WERI-Rb-1 (cell line): ENCODE measurements at regions not wholly inside any gene's neighbourhood (a gene's known extent, or its start where the extent isn't known, plus 50 kb on each side); places are given as distances from the start of the nearest gene placed in this dataset.

ENCODE experiments used
- DNase-seq: peaks from one replicate; pipeline ENCODE4 v3.0.0-alpha.2; 2020
- H3K27ac ChIP-seq: fragments of 250-450 bp; sonication (Bioruptor Pico); 2 replicates; pipeline ENCODE4 v1.5.1; 2020; ENCODE audit warnings: mild to moderate bottlenecking, moderate library complexity
- H3K27me3 ChIP-seq: fragments of 250-450 bp; sonication (Bioruptor Pico); 2 replicates; pipeline ENCODE4 v1.5.1; 2021; ENCODE audit warnings: mild to moderate bottlenecking, low read depth, moderate library complexity; ENCODE audit not compliant: insufficient read depth, severe bottlenecking
- H3K36me3 ChIP-seq: fragments of 250-450 bp; sonication (Bioruptor Pico); 2 replicates; pipeline ENCODE4 v1.5.1; 2020; ENCODE audit warnings: mild to moderate bottlenecking, moderate library complexity
- H3K4me3 ChIP-seq: 2 replicates; pipeline ENCODE4 v1.5.1; 2011; ENCODE audit warnings: low read depth, mild to moderate bottlenecking, control low read depth, low read length
- H3K9me3 ChIP-seq: fragments of 250-450 bp; sonication (Bioruptor Pico); 2 replicates; pipeline ENCODE4 v1.5.1; 2021; ENCODE audit warnings: mild to moderate bottlenecking, moderate library complexity; ENCODE audit not compliant: severe bottlenecking
- TF ChIP-seq, protein P1 (sequence below): IDR thresholded peaks from 2 replicates; pipeline ENCODE4 v1.5.1; 2011; ENCODE audit warnings: low read depth, mild to moderate bottlenecking, control low read depth, inconsistent platforms, low read length

DNA sequence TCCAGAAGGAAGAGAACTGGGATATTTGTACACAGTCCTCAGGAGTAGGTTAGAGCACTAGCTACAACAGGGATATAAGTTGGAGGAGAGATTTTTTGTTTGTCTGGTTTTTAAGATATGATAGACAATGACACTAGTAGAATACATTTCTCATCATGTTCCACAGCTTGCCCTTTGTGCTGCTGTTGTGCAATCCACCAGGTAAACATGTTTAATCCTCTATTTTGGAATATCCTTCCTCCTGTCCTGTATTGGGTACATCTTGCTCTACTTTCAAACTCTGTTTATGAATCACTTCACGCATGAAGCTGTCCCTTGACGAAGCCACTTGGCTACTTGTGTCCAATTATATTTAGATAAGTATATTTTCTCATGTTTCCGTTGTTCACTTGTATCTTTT is 153.6 kb upstream of the TENT5A start:
- H3K27me3 ChIP-seq = no peaks in the 10 kb centered on the region
- TF ChIP-seq, protein P1, sequence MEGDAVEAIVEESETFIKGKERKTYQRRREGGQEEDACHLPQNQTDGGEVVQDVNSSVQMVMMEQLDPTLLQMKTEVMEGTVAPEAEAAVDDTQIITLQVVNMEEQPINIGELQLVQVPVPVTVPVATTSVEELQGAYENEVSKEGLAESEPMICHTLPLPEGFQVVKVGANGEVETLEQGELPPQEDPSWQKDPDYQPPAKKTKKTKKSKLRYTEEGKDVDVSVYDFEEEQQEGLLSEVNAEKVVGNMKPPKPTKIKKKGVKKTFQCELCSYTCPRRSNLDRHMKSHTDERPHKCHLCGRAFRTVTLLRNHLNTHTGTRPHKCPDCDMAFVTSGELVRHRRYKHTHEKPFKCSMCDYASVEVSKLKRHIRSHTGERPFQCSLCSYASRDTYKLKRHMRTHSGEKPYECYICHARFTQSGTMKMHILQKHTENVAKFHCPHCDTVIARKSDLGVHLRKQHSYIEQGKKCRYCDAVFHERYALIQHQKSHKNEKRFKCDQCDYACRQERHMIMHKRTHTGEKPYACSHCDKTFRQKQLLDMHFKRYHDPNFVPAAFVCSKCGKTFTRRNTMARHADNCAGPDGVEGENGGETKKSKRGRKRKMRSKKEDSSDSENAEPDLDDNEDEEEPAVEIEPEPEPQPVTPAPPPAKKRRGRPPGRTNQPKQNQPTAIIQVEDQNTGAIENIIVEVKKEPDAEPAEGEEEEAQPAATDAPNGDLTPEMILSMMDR = no peak
- DNase-seq = no peak
- H3K4me3 ChIP-seq = no peak overlapping the region
- H3K36me3 ChIP-seq = no peaks in the 10 kb centered on the region
- no peaks in the 10 kb centered on the region for H3K9me3 ChIP-seq
- no peak overlapping the region for H3K27ac ChIP-seq

DNA sequence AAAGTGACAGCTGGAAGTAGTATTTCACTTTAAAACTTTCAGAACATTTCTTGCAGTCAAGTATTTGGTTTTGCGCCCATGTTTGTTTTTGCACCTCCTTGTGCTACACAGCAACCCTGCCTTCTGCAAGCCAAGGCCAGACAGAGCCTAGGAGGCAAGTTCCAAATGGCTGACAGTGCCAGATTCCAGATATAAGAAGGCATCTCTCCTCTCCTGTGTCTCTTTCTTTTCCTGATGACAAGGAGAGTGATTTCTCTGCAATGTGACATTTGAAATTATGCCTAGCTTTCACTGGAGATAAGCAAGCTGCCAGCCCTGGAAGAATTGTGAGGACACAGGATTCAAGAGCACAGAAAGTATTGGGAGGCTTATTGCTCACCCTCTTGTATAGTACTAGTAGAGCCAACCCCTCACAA is 149.1 kb upstream of the TENT5A start:
- no peak overlapping the region for H3K4me3 ChIP-seq

DNA sequence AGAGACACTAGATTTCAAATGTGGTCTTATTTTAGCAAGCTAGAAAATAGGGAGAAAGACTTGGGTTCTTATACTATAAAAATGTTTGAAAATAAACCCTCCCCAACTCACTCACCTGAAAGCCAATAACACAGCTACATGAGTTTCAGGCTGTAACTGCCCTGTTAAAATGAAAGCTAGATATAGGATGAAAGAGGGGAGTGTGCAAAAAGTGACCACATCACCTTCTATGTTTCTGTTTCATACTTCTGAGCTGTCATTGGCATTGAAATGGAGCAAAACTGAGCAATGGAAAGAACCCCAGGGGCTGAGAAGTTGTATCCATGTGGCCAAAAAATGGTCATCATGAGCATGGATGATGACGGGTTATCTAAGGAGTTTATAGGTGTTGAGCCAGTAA is 148.1 kb upstream of the TENT5A start:
- TF ChIP-seq, protein P1 = no peak
- Histone ChIP-seq H3K4me3 (no peak overlapping the region), H3K9me3 (no peaks in the 10 kb centered on the region), H3K36me3 (no peaks in the 10 kb centered on the region), H3K27me3 (no peaks in the 10 kb centered on the region), H3K27ac (no peak overlapping the region)
- no peak for DNase-seq

More for the DNA sequence above, 149.1 kb upstream of the TENT5A start:
- H3K36me3 ChIP-seq = no peaks in the 10 kb centered on the region
- TF ChIP-seq, protein P1 = no peak
- H3K27me3 ChIP-seq = no peaks in the 10 kb centered on the region
- DNase-seq = no peak
- no peaks in the 10 kb centered on the region for H3K9me3 ChIP-seq
- H3K27ac ChIP-seq = no peak overlapping the region

DNA sequence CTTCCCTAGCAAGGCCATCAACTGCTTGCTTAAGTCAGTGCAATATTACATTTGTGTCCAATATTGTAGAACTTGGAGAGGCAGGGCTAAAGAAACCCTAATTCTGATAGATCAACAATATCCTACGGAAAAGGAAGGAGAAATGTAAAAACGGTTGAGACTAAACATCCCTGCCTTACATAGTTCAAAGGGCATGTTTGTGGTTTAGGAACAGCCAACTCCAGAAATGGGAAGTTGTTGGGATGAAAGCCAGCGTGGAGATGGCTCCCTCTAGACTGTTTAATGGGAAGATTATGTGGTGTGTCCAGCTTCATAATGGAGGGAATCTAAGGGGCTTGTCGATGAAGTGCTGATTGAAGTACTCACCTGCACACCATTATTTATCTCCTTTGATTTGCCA is 145.3 kb upstream of the TENT5A start:
- TF ChIP-seq, protein P1 = no peak
- Histone ChIP-seq H3K27ac (no peak overlapping the region), H3K27me3 (no peaks in the 10 kb centered on the region), H3K4me3 (no peak overlapping the region), H3K9me3 (no peaks in the 10 kb centered on the region), H3K36me3 (no peaks in the 10 kb centered on the region)
- DNase-seq = no peak

DNA sequence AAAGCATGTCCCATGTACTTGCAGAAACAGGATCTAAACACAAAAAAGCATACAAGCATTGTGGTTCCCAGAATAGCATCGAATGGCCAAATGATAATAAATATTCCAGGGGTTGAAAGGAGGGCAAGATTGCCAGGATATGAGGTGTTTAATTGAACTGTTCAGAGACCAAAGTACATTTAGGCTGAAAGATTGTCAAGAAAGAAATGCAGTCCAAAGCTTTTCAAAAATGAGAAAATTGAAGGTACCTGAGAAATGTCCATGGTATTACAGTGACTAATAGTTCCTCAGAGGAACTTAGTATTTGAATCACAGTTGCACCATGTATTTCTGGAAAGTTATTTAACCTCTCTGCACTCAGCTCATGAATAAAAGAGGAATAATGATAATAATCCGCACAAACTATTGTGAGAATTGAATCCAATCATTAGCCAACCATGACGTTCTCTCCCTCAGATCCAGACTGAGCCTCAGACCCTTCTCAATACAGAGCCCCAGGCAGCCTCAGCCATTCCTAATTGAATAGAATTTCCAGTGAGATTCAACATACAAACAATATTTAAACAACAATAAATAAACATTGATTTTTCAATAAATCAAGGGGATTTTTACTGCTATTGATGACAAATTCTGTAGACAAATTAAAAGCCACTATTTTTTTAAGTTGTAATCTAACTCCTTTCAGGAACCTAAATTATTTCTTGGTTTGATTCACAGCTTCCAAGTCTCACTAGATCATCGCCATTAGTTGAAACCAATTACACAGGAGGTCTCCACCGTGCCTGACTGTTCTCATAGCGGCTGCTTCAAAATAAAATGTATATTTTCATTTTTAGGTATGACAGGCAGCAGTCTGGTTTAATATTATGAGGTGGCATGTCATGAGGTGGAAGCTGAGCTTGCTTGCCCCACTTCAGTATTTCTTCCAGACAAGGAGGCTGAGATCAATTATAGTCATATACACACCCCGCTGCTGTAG is 144.3 kb upstream of the TENT5A start:
- no peak for DNase-seq
- H3K9me3 ChIP-seq = no peaks in the 10 kb centered on the region
- no peaks in the 10 kb centered on the region for H3K27me3 ChIP-seq
- TF ChIP-seq, protein P1 = no peak
- H3K36me3 ChIP-seq = no peaks in the 10 kb centered on the region
- no peak overlapping the region for H3K27ac ChIP-seq
- H3K4me3 ChIP-seq = no peak overlapping the region
